ENCODE measurements at regions not wholly inside any gene's neighbourhood (a gene's known extent, or its start where the extent isn't known, plus 50 kb on each side); places are given as distances from the start of the nearest gene placed in this dataset.

DNA sequence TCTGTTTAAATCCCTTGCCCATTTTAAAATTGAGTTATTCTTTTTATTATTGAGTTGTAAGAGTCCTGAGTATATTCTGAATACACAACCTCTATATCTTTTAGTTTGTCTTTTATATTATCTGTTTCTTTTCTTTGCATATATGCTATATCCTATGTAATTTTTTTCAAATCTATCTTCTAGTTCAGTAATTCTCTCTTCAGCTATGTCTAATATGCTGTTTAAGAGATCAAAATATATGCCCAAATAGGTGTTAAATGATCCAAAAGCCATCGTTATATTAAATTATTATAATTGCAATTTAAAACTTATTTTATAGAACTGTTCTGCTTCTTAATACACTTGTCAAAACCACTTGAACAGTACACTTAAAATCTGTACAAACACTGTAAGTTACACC, 107.4 kb upstream of the TSPAN5 start:
- DNase-seq (ENCODE audit: low read depth): no peak

DNA sequence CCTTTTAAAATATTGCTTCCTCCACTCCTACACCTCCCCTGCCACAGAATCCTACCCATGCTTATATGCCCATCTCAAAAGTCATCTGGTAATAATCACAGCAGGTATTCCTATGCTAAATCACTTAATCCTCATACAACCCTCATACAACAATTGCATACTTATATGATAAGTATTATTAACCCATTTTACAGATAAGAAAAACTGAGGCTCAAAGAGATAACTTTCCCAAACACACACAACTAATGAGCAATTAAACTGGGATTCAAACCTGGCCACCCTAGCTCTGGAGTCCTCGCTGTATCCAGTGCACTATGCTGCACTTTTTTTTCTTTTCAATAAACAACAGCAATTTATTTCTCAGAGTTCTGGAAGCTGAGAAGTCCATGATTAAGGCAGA, 99.8 kb upstream of the TSPAN5 start:
- DNase-seq (ENCODE audit: low read depth): no peak

DNA sequence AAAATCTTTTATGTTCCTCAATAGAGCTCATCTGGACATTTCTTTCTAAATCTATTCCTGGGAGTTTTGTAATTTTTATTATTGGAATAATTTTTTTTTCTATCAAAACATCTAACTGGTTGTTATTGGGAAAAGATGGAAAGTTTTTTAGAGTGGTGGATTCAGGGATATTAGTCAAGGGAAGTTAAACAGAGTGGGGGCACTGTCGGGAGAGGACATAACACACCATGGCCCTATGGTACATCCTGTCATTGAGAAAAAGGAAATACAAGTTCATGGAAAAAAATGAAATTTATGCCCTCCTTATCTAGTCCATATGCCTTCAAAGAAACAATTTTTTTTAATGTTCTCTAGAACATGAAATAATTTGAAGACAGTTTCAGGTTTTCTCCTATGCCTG, 96.3 kb upstream of the TSPAN5 start:
- no peak for DNase-seq (ENCODE audit: low read depth)

DNA sequence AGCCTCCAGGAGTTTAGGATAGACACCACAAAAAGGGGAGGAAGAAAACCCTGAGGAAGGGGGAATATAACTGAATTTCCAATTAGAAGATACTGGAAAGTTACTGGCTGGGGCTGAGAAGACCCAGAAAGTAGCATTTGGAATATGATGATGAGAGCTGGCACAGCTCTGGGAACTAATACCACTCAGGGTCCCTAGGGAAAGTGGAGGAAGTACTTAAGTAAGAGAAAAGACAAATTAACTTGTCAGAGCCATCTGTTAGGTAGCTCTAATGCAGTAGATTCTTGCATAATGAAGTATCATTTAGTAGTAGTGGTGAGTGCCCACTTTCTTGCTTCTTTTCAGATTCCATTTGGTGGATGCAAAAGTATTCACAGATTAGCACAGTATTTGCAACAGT, 90.8 kb upstream of the TSPAN5 start:
- DNase-seq (ENCODE audit: low read depth): no peak

DNA sequence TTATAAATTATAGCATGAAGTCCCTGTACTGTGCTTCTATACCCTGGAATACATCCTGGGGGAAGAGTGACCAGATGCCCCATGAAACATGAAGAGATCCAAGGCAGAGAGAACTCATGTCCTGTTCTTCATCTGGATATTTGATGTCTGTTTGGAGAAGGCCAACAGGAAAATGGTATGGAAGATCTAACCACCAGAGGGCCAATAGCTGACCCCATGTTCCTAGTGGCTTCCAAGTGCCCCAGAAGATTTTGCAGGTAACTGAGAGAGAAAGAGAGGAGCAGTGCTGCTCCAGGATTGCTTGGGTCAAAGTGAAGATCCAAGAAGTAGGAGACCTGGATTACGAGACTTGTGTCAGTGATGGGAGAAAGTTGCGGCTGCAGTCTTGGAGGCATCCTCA, 90.2 kb upstream of the TSPAN5 start:
- DNase-seq (ENCODE audit: low read depth): no peak

DNA sequence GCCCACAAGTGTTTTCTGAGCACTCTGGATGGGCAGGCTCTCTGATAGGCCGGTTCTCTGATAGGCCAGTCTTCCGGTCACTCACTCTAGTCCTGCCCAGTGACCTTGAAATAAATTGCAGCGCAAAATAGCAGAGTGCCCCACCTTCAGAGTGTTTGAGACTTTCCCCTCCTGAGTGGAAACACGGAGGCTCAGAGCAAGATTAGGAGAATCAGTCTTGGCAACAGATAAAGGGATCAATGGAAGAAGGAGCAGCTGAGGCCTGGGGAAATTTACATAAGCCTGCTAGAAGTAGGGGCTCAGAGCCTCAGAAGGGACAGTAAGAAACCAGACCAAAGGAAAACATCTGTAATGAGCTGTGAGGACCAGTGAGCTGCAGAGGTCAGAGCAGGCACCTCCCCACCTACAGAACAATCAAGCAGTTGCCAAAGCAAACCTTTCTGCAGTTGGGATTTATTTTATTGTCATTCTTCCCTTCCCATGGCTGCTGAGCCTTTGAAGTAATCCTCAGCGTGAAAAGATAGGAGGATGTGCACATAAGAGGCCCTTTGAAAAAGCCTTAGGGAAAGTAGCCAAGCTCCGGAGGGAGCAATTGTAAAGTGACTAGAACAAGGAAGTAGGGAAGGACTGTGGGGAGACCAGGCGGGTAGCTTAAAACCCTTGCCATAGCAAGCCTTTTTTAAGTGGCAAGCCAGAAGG, 89.1 kb upstream of the TSPAN5 start:
- DNase-seq (ENCODE audit: low read depth): no peak

DNA sequence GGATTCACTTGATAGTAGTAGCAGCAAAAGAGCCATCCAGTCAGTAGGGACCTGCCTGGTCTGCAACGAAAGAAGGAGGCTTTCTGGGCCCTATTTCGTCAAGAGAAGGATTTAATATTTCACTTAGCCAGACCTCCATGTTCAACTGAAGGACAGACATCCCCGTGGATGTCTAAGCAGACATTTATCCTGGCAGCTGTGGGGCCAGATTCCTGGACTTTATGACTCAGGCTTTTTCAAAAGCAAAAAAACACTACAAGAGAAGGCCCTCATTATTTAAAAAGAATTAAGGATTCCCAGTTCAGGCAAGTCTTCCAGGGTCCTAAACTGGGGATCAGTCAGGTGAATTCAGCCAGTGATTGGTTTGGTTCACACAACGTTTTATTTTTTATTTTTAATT, 88.5 kb upstream of the TSPAN5 start:
- no peak for DNase-seq (ENCODE audit: low read depth)

DNA sequence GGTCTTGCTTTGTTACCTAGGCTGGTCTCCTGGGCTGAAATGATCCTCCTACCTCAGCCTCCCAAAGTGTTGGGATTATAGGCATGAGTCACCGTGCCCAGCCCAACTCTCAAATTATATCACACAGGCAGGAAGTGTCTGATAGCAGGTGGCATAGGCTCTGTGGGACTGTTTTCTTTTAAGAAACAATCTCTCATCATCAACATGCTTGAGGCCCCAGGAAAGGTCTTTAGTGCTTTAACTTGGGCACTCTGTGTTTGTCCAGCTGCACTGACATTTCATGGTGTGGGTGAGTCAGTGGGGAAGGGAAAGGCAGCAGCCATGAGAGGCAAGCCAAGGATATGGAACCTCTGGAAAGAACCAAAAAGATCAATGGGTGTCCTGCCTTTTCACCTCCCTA, 88.1 kb upstream of the TSPAN5 start:
- peak; percentile 39 for DNase-seq (ENCODE audit: low read depth)

DNA sequence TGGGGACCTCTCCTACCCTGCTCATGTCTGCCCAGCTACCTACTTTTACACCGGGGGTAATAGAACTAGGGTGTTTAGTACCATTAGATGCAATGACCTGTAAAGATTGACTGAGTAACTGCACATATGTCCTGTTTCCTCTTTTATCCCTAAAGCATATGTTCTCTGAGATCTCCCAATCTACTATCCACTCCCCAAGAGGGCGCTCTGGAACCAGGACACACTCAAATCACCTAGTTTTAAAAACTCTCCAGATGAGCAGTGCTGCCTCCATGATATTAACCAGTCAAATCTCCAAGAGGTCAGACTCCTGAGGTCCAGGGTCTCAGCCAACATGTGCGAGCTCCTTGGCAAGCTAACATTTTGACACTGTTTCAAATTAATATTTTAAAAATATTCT, 87.0 kb upstream of the TSPAN5 start:
- DNase-seq (ENCODE audit: low read depth): no peak

DNA sequence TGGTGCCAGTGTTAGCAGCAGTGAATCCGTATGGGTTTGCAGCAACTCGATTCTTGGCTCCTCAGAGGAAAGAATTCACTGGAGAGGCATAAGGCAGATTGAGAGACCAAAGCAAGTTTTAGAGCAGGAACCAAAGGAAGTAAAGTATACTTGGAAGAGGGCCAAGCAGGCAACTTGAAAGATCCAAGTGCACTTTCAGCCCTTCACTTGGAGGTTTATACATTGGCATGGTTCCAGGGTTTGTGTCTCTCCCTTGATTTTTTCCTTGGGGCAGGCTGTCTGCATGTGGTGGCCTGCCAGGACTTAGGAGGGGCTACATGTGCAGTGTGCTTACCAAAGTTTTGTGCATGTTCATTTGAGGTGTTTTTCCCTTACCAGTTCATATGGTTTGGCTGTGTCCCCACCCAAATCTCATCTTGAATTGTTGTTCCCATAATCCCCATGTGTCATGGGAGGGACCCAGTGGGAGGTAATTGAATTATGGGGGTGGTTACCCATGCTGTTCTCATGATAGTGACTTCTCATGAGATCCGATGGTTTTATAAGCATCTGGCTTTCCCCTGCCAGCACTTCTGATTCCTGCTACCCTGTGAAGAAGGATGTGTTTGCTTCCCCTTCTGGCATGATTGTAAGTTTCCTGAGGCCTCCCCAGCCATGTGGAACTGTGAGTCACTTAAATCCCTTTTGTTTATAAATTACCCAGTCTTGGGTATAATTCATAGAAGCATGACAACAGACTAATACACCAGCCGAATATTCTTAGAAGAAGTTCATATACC, 86.2 kb upstream of the TSPAN5 start:
- no peak for DNase-seq (ENCODE audit: low read depth)

DNA sequence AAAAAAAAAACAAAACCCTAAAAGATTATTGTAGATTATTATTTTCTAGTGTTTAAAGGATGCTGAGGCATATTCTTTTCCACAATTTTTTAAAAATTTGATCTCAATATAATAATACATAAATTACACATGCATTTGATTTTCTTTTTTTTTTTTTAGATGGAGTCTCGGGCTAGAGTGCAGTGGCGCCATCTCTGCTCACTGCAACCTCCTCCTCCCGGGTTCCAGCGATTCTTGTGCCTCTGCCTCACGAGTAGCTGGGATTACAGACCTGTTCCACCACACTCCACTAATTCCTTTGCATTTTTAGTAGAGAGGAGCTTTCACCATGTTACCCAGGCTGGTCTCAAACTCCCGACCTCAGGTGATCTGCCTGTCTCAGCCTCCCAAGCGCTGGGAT, 83.5 kb upstream of the TSPAN5 start:
- DNase-seq (ENCODE audit: low read depth): no peak

DNA sequence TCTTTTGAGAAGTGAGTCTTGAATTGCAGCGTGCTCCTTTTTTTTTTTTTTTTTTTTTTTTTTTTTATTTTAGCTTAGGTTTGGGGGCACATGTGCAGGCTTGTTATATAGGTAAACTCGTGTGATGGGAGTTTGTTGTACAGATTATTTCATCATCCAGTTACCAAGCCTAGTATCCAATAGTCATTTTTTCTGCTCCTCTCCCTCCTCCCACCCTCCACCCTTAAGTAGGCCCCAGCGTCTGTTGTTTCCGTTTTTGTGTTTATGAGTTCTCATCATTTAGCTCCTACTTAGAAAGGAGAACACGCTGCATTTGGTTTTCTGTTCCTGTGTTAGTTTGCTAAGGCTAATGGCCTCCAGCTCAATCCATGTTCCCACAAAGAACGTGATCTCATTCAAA, 81.3 kb upstream of the TSPAN5 start:
- DNase-seq (ENCODE audit: low read depth): no peak

DNA sequence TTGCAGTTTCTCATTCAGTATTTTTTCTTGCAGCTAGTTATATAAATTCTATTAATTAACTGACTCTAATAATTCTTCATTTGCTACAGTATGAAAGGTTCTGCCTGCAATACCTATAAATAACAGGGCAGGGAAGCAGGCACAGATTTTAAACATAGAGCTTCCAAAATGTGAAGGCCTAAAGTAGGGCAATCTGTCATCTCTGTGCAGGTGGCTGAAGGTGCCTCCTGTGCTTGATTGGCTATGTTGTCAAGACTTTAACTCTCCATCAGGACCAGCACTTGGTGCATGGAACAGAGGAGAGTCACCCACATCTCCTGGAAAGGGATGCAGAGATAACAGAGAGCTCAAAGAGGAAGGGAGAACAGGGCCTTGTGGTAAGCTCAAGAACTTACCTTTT, 75.2 kb upstream of the TSPAN5 start:
- DNase-seq (ENCODE audit: low read depth): no peak

DNA sequence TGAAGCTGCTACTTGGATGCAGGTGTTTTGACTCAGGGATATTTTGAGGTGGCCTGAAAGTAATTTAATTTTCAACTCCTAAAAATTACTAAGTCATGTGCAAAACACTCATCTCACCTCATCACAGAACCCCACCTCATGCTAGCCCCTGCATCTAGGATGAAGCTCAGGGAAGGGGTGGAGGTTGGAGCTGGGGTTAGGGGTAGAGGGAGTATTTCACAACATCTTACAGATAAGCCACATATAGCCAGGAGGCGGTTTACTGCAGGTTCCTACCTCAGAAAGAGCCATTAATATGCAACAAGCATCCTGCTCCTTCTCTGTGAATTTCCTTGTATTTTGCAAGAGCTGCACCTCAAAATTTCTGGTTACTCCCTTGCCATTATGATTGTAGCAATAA, 70.5 kb upstream of the TSPAN5 start:
- DNase-seq (ENCODE audit: low read depth): no peak

DNA sequence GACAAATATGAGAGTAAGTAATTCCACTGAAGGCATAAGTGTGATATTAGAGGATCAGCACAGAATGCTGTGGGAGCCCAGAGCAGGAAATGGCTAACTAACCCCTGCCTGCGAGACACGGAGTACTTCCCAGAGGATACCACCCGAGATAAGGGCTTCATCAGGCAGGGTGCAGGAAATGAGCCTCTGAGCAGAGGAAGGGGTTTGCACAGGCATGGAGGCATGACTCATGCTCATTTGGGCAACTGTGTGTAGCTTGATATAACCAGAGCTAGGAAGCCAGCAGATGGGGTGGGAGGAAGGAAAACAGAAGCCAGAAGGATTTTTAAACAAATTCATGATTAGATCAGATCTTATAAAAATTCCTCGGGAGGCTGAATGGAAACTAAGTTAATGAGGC, 70.0 kb upstream of the TSPAN5 start:
- peak; percentile 80 for DNase-seq (ENCODE audit: low read depth)

DNA sequence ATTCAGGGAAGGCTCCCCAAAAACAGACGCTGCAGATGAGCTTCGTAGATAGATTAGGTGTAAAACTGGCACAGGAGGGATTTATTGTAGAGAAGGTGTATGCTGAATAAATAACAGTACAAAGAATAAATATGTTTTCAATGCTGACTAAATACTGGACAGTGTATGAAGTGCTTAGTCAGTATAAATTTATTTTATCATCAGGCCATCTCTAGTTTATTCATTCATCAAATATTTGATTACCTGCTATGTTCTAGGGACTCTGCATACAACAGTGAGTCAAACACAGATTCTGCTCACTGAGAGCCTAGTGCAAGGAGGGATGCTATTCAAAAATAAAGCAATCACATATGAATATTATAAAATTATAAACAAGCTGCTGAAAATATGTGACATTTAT, 63.6 kb upstream of the TSPAN5 start:
- no peak for DNase-seq (ENCODE audit: low read depth)

DNA sequence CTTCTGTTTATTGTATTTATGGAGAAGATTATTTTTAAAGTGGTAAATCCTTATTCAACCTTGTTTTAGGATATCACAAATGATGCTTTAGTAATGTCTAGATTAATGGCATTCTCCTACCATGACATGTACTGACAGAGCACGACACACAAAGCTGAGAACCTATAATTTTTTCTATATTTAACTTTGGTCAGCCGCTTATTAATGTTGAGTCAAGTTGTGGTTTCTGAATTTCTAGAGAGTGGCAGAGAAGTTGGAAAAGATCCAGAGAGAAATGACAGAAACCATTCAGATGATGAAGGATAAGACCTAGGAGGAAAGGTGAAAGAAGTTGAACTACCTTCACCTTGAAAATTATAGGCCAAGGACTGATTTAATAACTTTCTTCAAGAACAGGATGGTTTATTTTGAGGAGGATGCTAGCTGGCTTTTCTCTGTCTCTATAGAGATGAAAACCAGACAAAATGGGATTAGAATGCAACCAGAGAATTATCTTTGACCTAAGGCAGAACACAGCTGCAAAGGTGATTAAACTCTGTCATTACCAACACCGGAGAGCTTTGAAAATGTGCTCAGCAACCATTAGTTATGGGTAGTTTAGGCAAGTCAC, 62.6 kb upstream of the TSPAN5 start:
- peak; percentile 14 for DNase-seq (ENCODE audit: low read depth)

DNA sequence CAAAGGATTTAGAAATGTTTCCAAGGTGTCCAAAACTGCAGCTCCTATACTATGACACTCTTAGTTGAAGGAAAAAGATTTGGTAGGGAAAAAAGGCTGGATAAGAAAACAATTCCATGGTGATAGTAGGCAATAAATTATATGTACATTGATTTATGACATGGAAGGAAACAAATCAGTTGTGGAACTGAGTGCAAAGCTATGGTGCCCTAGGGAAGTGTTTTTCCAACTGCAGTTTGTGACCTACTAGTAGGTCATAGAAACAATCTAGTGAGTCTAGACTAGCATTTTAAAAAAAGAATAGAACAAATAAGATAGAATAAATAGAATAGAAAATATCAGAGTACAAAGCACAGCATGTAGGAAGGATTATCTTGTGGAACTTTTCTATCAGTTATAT, 58.4 kb upstream of the TSPAN5 start:
- DNase-seq (ENCODE audit: low read depth): no peak

DNA sequence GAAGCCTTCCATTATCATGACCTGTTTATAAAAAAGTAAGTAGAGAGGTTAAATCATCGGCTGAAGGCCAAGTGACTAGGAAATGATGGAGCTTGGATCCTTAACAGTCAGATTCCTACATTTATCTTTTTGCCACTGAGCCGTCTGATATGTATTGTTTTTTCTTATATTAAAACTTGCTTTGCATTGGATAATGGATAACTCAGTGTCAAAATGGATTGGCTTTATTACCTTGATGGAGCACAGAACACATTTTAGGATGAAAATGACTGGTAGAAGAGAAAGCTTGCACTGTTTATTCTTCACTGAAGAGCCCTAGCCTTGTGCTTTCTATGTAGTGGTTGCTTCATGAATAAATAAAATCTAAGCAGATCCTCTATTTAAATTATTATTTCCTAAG, 54.2 kb upstream of the TSPAN5 start:
- no peak for DNase-seq (ENCODE audit: low read depth)

DNA sequence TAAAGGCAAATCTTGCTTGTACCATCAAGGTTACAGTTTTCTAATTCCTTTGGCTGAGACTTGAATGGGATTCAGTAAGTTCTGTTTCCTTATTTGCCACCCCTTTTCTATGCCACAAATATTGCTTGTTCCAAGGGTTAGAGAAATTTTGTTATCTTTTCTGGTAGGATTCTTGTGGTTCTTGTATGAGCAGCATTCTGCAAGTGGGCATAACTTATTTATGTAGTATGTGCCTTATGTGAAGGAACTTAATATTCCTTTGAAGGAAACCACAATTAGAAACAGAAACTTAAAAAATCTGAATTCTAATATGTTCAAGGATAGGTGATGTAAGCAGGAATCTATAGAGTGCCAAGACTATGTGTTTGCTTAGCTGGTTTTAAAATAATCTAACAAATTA, 53.1 kb upstream of the TSPAN5 start:
- DNase-seq (ENCODE audit: low read depth): no peak

DNA sequence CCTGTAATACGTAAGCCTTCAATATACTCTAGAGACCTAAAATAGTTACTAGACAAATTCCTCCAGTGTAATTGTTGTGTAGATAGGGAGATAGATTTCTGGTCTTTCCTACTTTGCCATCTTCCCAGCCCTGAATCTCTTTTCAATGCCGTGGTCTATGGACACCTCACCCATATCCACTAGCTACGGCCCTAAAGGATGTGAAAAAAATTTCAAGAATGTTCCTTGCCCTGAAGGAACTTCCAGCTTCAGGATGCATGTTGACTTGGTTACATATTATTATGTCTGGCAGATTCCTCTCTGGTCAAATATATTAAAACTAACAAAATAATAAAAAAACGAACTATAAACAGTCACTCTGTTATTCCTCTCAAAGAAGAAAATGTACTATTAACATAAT, 52.4 kb upstream of the TSPAN5 start:
- DNase-seq (ENCODE audit: low read depth): no peak
